Lung (tissue), 11 donors: ENCODE measurements at regions not wholly inside any gene's neighbourhood (a gene's known extent, or its start where the extent isn't known, plus 50 kb on each side); places are given as distances from the start of the nearest gene placed in this dataset.

Experiments
- ATAC-seq: fragments of 200-7000 bp; cut with Tn5 transposase; one replicate; pipeline ENCODE4 v1.9.1; 2020; ENCODE audit warnings: moderate number of reproducible peaks; ENCODE audit not compliant: insufficient read depth, low FRiP score
- DNase-seq, 3 donors: peaks; one replicate each; pipeline ENCODE4 v3.0.0-alpha.2; 2013 to 2017
- H3K27ac ChIP-seq, 2 donors: one replicate each; pipeline ENCODE4 v1.5.1; 2013; ENCODE audit warnings: mild to moderate bottlenecking in 2 of 2, moderate library complexity in 2 of 2, control low read depth in 1 of 2, inconsistent platforms in 1 of 2, low read depth in 1 of 2, low read length in 1 of 2
- H3K27me3 ChIP-seq, 3 donors: one replicate each; pipeline ENCODE4 v1.5.1; 2013; ENCODE audit warnings: low read length in 2 of 3; ENCODE audit not compliant: control insufficient read depth in 3 of 3, insufficient read depth in 3 of 3
- H3K36me3 ChIP-seq, 4 donors: one replicate each; pipeline ENCODE4 v1.5.1; 2013; ENCODE audit warnings: low read length in 4 of 4, mild to moderate bottlenecking in 1 of 4, moderate library complexity in 1 of 4; ENCODE audit not compliant: control insufficient read depth in 4 of 4, insufficient read depth in 4 of 4
- H3K4me1 ChIP-seq, 5 donors: one replicate each; pipeline ENCODE4 v1.5.1; 2013; ENCODE audit warnings: low read length in 5 of 5, mild to moderate bottlenecking in 2 of 5, moderate library complexity in 1 of 5; ENCODE audit not compliant: control insufficient read depth in 5 of 5, insufficient read depth in 5 of 5
- H3K4me3 ChIP-seq: one replicate; pipeline ENCODE4 v1.5.1; 2013; ENCODE audit warnings: mild to moderate bottlenecking, control low read depth, moderate library complexity
- H3K9ac ChIP-seq, 2 donors: one replicate each; pipeline ENCODE4 v1.5.1; 2013; ENCODE audit warnings: low read length in 2 of 2, control low read depth in 1 of 2; ENCODE audit not compliant: insufficient read depth in 1 of 2
- H3K9me3 ChIP-seq, 4 donors: one replicate each; pipeline ENCODE4 v1.5.1; 2013; ENCODE audit warnings: low read length in 3 of 4, mild to moderate bottlenecking in 1 of 4, moderate library complexity in 1 of 4; ENCODE audit not compliant: control insufficient read depth in 4 of 4, insufficient read depth in 3 of 4
- WGBS, 2 donors: extraction: QIAGEN DNeasy Blood & Tissue Kit; methylation state at CpG; one replicate each; pipeline ENCODE4 v1.1.7; 2013; 5-methylcytosine and 5-hydroxymethylcytosine counted together
- TF ChIP-seq, protein P1 (sequence below): IDR thresholded peaks from 2 replicates; pipeline ENCODE4 v1.5.1; 2012; ENCODE audit warnings: mild to moderate bottlenecking; ENCODE audit errors: control extremely low read depth, extremely low read depth
- donor health status: control.
- donor health status: control.
- donor health status: Bipolar disorder and iron deficiency.
- donor health status: healthy.
- donor health status: DM: yes; HTN: yes; CAD: no.

GRCh38 chr4:45554423-45554822, 569.4 kb downstream of the GABRG1 start:
- TF ChIP-seq, protein P1, sequence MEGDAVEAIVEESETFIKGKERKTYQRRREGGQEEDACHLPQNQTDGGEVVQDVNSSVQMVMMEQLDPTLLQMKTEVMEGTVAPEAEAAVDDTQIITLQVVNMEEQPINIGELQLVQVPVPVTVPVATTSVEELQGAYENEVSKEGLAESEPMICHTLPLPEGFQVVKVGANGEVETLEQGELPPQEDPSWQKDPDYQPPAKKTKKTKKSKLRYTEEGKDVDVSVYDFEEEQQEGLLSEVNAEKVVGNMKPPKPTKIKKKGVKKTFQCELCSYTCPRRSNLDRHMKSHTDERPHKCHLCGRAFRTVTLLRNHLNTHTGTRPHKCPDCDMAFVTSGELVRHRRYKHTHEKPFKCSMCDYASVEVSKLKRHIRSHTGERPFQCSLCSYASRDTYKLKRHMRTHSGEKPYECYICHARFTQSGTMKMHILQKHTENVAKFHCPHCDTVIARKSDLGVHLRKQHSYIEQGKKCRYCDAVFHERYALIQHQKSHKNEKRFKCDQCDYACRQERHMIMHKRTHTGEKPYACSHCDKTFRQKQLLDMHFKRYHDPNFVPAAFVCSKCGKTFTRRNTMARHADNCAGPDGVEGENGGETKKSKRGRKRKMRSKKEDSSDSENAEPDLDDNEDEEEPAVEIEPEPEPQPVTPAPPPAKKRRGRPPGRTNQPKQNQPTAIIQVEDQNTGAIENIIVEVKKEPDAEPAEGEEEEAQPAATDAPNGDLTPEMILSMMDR = no peak
- 62 to 66% methylated on average over 1 of the region's 1 CpG for WGBS, 2 donors
- no peaks in the 10 kb centered on the region for H3K9me3 ChIP-seq
- ATAC-seq (no peak), DNase-seq (peak in 1 of 3 donors; percentile 11)
- H3K4me3 ChIP-seq = no peak overlapping the region
- H3K36me3 ChIP-seq = no peaks in the 10 kb centered on the region
- peaks cover 0 to 10% (median 0%) of the 10 kb centered on the region in 5 donors for H3K4me1 ChIP-seq
- no peak overlapping the region for H3K27ac ChIP-seq
- no peaks in the 10 kb centered on the region for H3K27me3 ChIP-seq
- no peak overlapping the region for H3K9ac ChIP-seq

GRCh38 chr4:45550766-45551366, 573.0 kb downstream of the GABRG1 start:
- peak in 2 of 3 donors; percentile 43 to 45 for DNase-seq

DNA sequence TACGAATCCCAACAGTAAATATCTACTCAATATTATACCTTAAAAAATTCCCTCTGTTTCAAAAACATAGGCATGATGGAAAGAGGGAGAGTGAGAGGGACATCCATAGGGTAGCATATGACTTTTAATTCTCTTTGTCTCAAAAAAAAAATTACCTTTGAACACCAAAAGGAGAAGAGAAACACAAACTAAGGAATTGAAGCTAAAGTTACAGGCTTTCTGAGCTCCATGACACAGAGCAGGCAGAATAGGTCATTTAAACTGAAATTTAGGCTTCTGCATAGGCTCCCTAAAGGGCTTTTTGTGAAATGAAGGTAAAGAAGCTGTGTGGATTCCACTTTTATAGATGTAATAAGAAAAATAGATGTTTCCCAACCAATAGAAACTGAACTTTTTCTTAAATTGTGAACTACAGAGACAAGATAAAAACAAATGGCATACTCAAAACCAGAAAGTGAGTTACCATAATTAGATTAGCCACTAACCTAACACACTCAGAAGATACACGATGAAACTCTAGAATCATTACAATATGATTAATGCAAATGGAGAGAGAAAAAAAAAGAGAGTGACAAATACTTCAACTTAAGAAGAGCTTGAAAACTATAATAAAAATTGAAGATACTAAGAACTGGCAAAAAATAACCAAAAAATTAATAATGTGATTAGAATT, 584.6 kb downstream of the GABRG1 start:
- DNase-seq = no peak
- WGBS, 2 donors = 93 to 97% methylated on average over 2 of the region's 2 CpGs
- H3K9me3 ChIP-seq = peaks cover 0 to 1% (median 0%) of the 10 kb centered on the region in 4 donors
- no peak overlapping the region for H3K4me3 ChIP-seq
- TF ChIP-seq, protein P1 = no peak
- no peaks in the 10 kb centered on the region for H3K36me3 ChIP-seq
- no peak overlapping the region for H3K9ac ChIP-seq
- H3K27ac ChIP-seq = no peak overlapping the region
- H3K4me1 ChIP-seq = no peaks in the 10 kb centered on the region
- H3K27me3 ChIP-seq = no peaks in the 10 kb centered on the region
- ATAC-seq = no peak

More at GRCh38 chr4:45550766-45551366, 573.0 kb downstream of the GABRG1 start:
- Histone ChIP-seq H3K4me1 (peaks cover 0 to 10% (median 0%) of the 10 kb centered on the region in 5 donors), H3K27ac (no peak overlapping the region), H3K36me3 (no peaks in the 10 kb centered on the region), H3K27me3 (no peaks in the 10 kb centered on the region), H3K9ac (no peak overlapping the region), H3K4me3 (no peak overlapping the region), H3K9me3 (peaks cover 0 to 2% (median 0%) of the 10 kb centered on the region in 4 donors)
- no peak for ATAC-seq
- TF ChIP-seq, protein P1 = no peak
- 41 to 46% methylated on average over 4 of the region's 4 CpGs for WGBS, 2 donors
